HepG2 (cell line): ENCODE measurements at regions not wholly inside any gene's neighbourhood (a gene's known extent, or its start where the extent isn't known, plus 50 kb on each side); places are given as distances from the start of the nearest gene placed in this dataset.

Experiments
- ATAC-seq: fragments of 200-7000 bp; cut with Tn5 transposase; 3 replicates; pipeline ENCODE4 v1.9.1; 2020; ENCODE audit warnings: mild to moderate bottlenecking, moderate library complexity
- BruUV-seq: library from RNA; stranded (reverse); fragments of 400-500 nt; replicated peaks from 2 replicates; lab custom pipeline; 2021; lab: Mats Ljungman, UMichigan
- CTCF ChIA-PET: fragments of 300-600 bp; formaldehyde crosslinking; extraction: SDS; loops from one replicate; lab custom pipeline; 2021; ENCODE audit warnings: low total read pairs, inconsistent platforms, low intra/inter-chr PET ratio; lab: Yijun Ruan, JAX
- POLR2A ChIA-PET: fragments of 350-600 bp; sonication (Branson Sonifier 250); formaldehyde crosslinking; loops from one replicate; lab custom pipeline; 2020; ENCODE audit warnings: antibody characterized with exemption, inconsistent platforms; lab: Yijun Ruan, JAX
- DNase-seq: peaks from one replicate; pipeline ENCODE4 v3.0.0-alpha.2; 2015; ENCODE audit warnings: low spot score
- FAIRE-seq: peaks from 3 replicates; lab custom pipeline; 2011; peaks lifted over from hg19 to GRCh38; lab: Jason Lieb, UNC
- H2AFZ ChIP-seq: one replicate; pipeline ENCODE4 v1.6.1; 2011; ENCODE audit warnings: low read length, inconsistent platforms
- H3K27ac ChIP-seq: fragments of 300-600 bp; 3 replicates; pipeline ENCODE4 v1.8.0; 2011; ENCODE audit warnings: mixed run types, mild to moderate bottlenecking, mixed read lengths, low read length, inconsistent platforms; ENCODE audit not compliant: insufficient read depth; ENCODE audit errors: extremely low read length
- H3K27me3 ChIP-seq, 2 experiments: fragments of 200-600 bp in 1 of 2; 2 replicates in 1 of 2; 3 replicates in 1 of 2; pipeline versions ENCODE4 v1.6.0 to v1.8.0; 2011; ENCODE audit warnings: low read length in 2 of 2, mild to moderate bottlenecking in 2 of 2, moderate library complexity in 2 of 2, inconsistent platforms in 1 of 2; ENCODE audit not compliant: insufficient read depth in 2 of 2, control insufficient read depth in 1 of 2
- H3K36me3 ChIP-seq, 2 experiments: fragments of 200-600 bp in 1 of 2; replicated peaks in 1 of 2; 2 replicates in 1 of 2; 3 replicates in 1 of 2; pipeline versions ENCODE4 v1.5.1 to v1.8.0; 2011; ENCODE audit warnings: low read length in 2 of 2, inconsistent platforms in 1 of 2; ENCODE audit not compliant: insufficient read depth in 2 of 2, control insufficient read depth in 1 of 2
- H3K4me1 ChIP-seq: 2 replicates; pipeline ENCODE4 v1.5.1; 2012; ENCODE audit warnings: low read length, inconsistent platforms; ENCODE audit not compliant: insufficient read depth
- H3K4me2 ChIP-seq: 2 replicates; pipeline ENCODE4 v1.6.0; 2011; ENCODE audit warnings: low read depth, low read length, inconsistent platforms
- H3K4me3 ChIP-seq, 3 experiments: fragments of 200-600 bp in 1 of 3; sonication (generic), shearing (Covaris generic) in 1 of 3; replicated peaks in 1 of 3; 2 replicates each; pipeline ENCODE4 v1.5.1; 2011 to 2016; ENCODE audit warnings: low read length in 3 of 3, inconsistent platforms in 2 of 3, low read depth in 2 of 3, mild to moderate bottlenecking in 2 of 3, control low read depth in 1 of 3, mixed read lengths in 1 of 3; ENCODE audit not compliant: insufficient read depth in 1 of 3
- H3K79me2 ChIP-seq: one replicate; pipeline ENCODE4 v1.6.1; 2011; ENCODE audit warnings: low read length, inconsistent platforms; ENCODE audit not compliant: insufficient read depth
- H3K9ac ChIP-seq: 2 replicates; pipeline ENCODE4 v1.6.0; 2011; ENCODE audit warnings: mild to moderate bottlenecking, low read depth, low read length, inconsistent platforms; ENCODE audit not compliant: insufficient read depth
- H3K9me3 ChIP-seq: 2 replicates; pipeline ENCODE4 v1.5.1; 2012; ENCODE audit warnings: mild to moderate bottlenecking, low read length
- H4K20me1 ChIP-seq: 2 replicates; pipeline ENCODE4 v1.6.0; 2011; ENCODE audit warnings: inconsistent platforms, mild to moderate bottlenecking, low read length, moderate library complexity; ENCODE audit not compliant: insufficient read depth
- BORCS8-MEF2B ChIP-seq: sonication (generic); formaldehyde crosslinking; IDR thresholded peaks from 2 replicates; pipeline ENCODE4 v1.8.0; 2022; ENCODE audit warnings: mild to moderate bottlenecking, missing genetic modification reagents
- DMTF1 ChIP-seq: sonication (generic); formaldehyde crosslinking; IDR thresholded peaks from 2 replicates; pipeline ENCODE4 v1.4.0; 2020; ENCODE audit warnings: mild to moderate bottlenecking, missing genetic modification reagents
- DNMT1 ChIP-seq: sonication (generic); formaldehyde crosslinking; IDR thresholded peaks from 2 replicates; pipeline ENCODE4 v1.5.1; 2020; ENCODE audit warnings: mild to moderate bottlenecking, missing genetic modification reagents
- ELF1 ChIP-seq: sonication (generic); formaldehyde crosslinking; IDR thresholded peaks from 2 replicates; pipeline ENCODE4 v1.4.0; 2020; ENCODE audit warnings: missing genetic modification reagents
- HMGXB4 ChIP-seq, 2 experiments: sonication (generic) in 1 of 2; formaldehyde crosslinking in 1 of 2; IDR thresholded peaks; 2 replicates each; pipeline versions ENCODE4 v1.4.0 to v1.6.1; 2018 to 2020; ENCODE audit warnings: missing genetic modification reagents in 2 of 2, borderline replicate concordance in 1 of 2, low read depth in 1 of 2, mild to moderate bottlenecking in 1 of 2, missing biosample characterization in 1 of 2
- NR2F6 ChIP-seq, 2 experiments: IDR thresholded peaks; 2 replicates each; pipeline ENCODE4 v1.6.1; 2016; ENCODE audit warnings: antibody characterized with exemption in 1 of 2, mild to moderate bottlenecking in 1 of 2
- POGK ChIP-seq: sonication (generic); formaldehyde crosslinking; conservative IDR thresholded peaks from 2 replicates; pipeline ENCODE4 v1.8.0; 2022; ENCODE audit warnings: mild to moderate bottlenecking, moderate library complexity, missing genetic modification reagents
- RARG ChIP-seq: sonication (generic); formaldehyde crosslinking; IDR thresholded peaks from 2 replicates; pipeline ENCODE4 v1.4.0; 2020; ENCODE audit warnings: low read depth, mild to moderate bottlenecking, missing genetic modification reagents
- SALL2 ChIP-seq: sonication (generic); formaldehyde crosslinking; IDR thresholded peaks from 2 replicates; pipeline ENCODE4 v1.8.1; 2023; ENCODE audit warnings: mild to moderate bottlenecking, missing genetic modification reagents, inconsistent platforms
- SMYD3 ChIP-seq: sonication (generic); formaldehyde crosslinking; IDR thresholded peaks from 2 replicates; pipeline ENCODE4 v1.8.1; 2023; ENCODE audit warnings: mild to moderate bottlenecking, missing genetic modification reagents
- TGIF2 ChIP-seq: IDR thresholded peaks from 2 replicates; pipeline ENCODE4 v1.6.1; 2016; ENCODE audit warnings: control low read depth, missing compliant biosample characterization
- ZNF20 ChIP-seq: sonication (generic); formaldehyde crosslinking; IDR thresholded peaks from 2 replicates; pipeline ENCODE4 v1.4.0; 2020; ENCODE audit warnings: mild to moderate bottlenecking, moderate library complexity, missing genetic modification reagents
- ZNF326 ChIP-seq: sonication (generic); formaldehyde crosslinking; IDR thresholded peaks from 2 replicates; pipeline ENCODE4 v1.4.0; 2020; ENCODE audit warnings: missing genetic modification reagents, borderline replicate concordance
- ZNF362 ChIP-seq: sonication (generic); formaldehyde crosslinking; IDR thresholded peaks from 2 replicates; pipeline ENCODE4 v1.4.0; 2020; ENCODE audit warnings: missing genetic modification reagents, mild to moderate bottlenecking, borderline replicate concordance
- ZNF446 ChIP-seq: sonication (generic); formaldehyde crosslinking; IDR thresholded peaks from 2 replicates; pipeline ENCODE4 v1.5.0; 2020; ENCODE audit warnings: mild to moderate bottlenecking, missing genetic modification reagents
- ZNF781 ChIP-seq: sonication (generic); formaldehyde crosslinking; IDR thresholded peaks from 2 replicates; pipeline ENCODE4 v1.5.1; 2020; ENCODE audit warnings: borderline replicate concordance, mild to moderate bottlenecking, missing genetic modification reagents; ENCODE audit errors: not compliant biosample characterization
- ZSCAN30 ChIP-seq: sonication (generic); formaldehyde crosslinking; IDR thresholded peaks from 2 replicates; pipeline ENCODE4 v1.5.0; 2020; ENCODE audit warnings: mild to moderate bottlenecking, missing genetic modification reagents
- WGBS: methylation state at CpG from one replicate; pipeline ENCODE4 v1.1.6; 2017; ENCODE audit warnings: low lambda C conversion rate; 5-methylcytosine and 5-hydroxymethylcytosine counted together
- in situ Hi-C: cut with HindIII; loops from 2 replicates; pipeline ENCODE4 v1.10.0; 2017; ENCODE audit warnings: low pct_unique_long_range_greater_than_20kb; ENCODE audit not compliant: extremely low pct_ligation_motif_present
- intact Hi-C: fragments of 100-400 bp; cut with micrococcal nuclease; formaldehyde crosslinking; loops from one replicate; pipeline ENCODE4 v1.10.0; 2022; ENCODE audit not compliant: unreplicated experiment

GRCh38 chr9:135349212-135350002 lies 130.2 kb upstream of the PPP1R26 start:
- POLR2A ChIA-PET: no interaction called here
- intact Hi-C loops: no loop called here
- in situ Hi-C loops: loop anchor here (5.0 kb wide), 1 partner anchor 262 kb away; the partner anchor contains the start of gene OLFM1
- Histone ChIP-seq H3K9me3 (no peaks in the 10 kb centered on the region), H3K4me1 (no peaks in the 10 kb centered on the region), H2AFZ (no peak overlapping the region), H3K4me2 (no peak overlapping the region), H3K9ac (no peak overlapping the region), H4K20me1 (peaks cover 3% of the 10 kb centered on the region; the same call in 1 of the 2 replicates), H3K36me3 (no peaks in the 10 kb centered on the region), H3K27me3 (peaks cover 8 to 95% of the 10 kb centered on the region in 2 experiments; a peak in 4 of 5 replicates), H3K4me3 (no peak overlapping the region), H3K27ac (no peak overlapping the region), H3K79me2 (no peaks in the 10 kb centered on the region)
- ATAC-seq (no peak), DNase-seq (no peak), FAIRE-seq (no peak)
- WGBS: 16% methylated on average over 11 of the region's 22 CpGs
- CTCF ChIA-PET: no interaction called here
- BruUV-seq: no TSS peak
- no peak for TF ChIP-seq SALL2 (CRISPR knock-in tag)
- no peak for TF ChIP-seq ELF1 (CRISPR knock-in tag)
- no peak for TF ChIP-seq DNMT1 (CRISPR knock-in tag)
- no peak for TF ChIP-seq TGIF2
- no peak for TF ChIP-seq RARG (CRISPR knock-in tag)
- TF ChIP-seq SMYD3 (CRISPR knock-in tag): no peak
- TF ChIP-seq ZNF781 (CRISPR knock-in tag): no peak
- TF ChIP-seq DMTF1: no peak
- no peak for TF ChIP-seq POGK
- no peak for TF ChIP-seq ZSCAN30
- no peak for TF ChIP-seq HMGXB4 (CRISPR knock-in tag; IDR thresholded peaks at IDR 0.05; ENCODE audit: borderline replicate concordance in 1 of 2, low read depth in 1 of 2)
- TF ChIP-seq NR2F6 (IDR thresholded peaks at IDR 0.05): no peak
- TF ChIP-seq NR2F6 (CRISPR knock-in tag; IDR thresholded peaks at IDR 0.05): no peak
- TF ChIP-seq BORCS8-MEF2B: no peak
- no peak for TF ChIP-seq ZNF446
- no peak for TF ChIP-seq ZNF326 (CRISPR knock-in tag)
- no peak for TF ChIP-seq ZNF362 (CRISPR knock-in tag)
- TF ChIP-seq ZNF20 (CRISPR knock-in tag): no peak
